ENCODE measurements at regions not wholly inside any gene's neighbourhood (a gene's known extent, or its start where the extent isn't known, plus 50 kb on each side); places are given as distances from the start of the nearest gene placed in this dataset.

GRCh38 chr1:222288053-222288452 is 259.9 kb downstream of the HHIPL2 start:
- DNase-seq (ENCODE audit: low read depth) = no peak

DNA sequence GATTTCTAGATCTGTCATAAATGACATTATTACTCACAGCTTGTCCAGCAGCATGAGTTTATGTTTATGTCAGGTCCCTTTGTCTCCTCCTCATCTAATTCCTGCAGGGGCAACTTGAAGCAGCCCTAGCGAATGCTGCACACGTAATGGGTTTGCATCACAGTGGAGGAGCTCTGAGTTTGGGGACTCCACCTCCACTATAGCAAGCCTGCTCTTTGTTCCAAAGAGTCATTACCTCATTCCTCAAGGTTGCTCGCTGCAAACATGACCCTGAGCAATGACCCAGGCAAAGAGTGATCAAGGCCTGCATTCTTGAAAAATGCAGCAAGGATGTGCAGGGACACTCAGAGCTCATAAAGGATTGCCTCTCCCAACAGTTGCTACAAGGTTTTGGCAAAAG is 261.9 kb downstream of the HHIPL2 start:
- DNase-seq (ENCODE audit: low read depth) = no peak

- DNase-seq (ENCODE audit: low read depth) = no peak
Measured at GRCh38 chr1:222285526-222285925, 262.4 kb downstream of the HHIPL2 start.

GRCh38 chr1:222284466-222284865 is 263.4 kb downstream of the HHIPL2 start:
- DNase-seq (ENCODE audit: low read depth) = no peak

GRCh38 chr1:222283147-222283768 is 264.6 kb downstream of the HHIPL2 start:
- no peak for DNase-seq (ENCODE audit: low read depth)

- no peak for DNase-seq (ENCODE audit: low read depth)
Measured at GRCh38 chr1:222279591-222279990, 268.3 kb downstream of the HHIPL2 start.

- no peak for DNase-seq (ENCODE audit: low read depth)
Measured at GRCh38 chr1:222278501-222278900, 269.4 kb downstream of the HHIPL2 start.

DNA sequence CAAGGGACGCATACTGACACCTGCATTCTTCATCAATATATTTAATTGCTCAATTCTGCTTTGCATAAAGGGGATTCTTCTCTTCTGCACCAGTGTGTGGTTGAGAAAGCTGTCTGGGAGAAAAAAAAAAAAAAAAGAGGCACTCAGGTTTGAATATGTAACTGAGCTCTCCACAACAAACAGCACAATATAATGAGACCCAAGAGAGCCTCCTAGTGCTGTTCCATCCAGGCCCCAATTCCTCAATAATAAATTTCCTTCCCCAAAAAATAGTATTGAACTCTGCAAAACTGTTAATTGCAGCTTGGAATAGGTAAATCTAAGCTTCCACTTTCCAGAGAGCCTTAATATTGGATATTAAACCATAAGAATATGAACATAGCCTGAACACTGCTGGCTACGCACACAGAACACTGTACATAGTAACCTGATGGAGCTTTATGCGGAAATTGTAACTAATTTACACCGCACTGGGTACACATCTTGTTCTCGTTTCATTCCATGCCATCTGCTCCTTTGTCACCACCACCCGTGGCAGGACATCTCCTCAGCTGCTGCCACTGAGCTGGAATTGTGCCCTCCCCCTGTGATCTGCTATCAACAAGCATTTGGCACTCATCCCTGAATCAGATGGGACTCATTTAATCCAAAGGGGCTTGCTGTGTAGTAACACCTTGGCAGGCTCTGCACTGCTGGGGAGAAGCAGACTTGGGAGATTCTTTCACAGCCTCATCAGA is 272.0 kb downstream of the HHIPL2 start:
- no peak for DNase-seq (ENCODE audit: low read depth)

GRCh38 chr1:222275001-222275728 is 272.7 kb downstream of the HHIPL2 start:
- no peak for DNase-seq (ENCODE audit: low read depth)

DNA sequence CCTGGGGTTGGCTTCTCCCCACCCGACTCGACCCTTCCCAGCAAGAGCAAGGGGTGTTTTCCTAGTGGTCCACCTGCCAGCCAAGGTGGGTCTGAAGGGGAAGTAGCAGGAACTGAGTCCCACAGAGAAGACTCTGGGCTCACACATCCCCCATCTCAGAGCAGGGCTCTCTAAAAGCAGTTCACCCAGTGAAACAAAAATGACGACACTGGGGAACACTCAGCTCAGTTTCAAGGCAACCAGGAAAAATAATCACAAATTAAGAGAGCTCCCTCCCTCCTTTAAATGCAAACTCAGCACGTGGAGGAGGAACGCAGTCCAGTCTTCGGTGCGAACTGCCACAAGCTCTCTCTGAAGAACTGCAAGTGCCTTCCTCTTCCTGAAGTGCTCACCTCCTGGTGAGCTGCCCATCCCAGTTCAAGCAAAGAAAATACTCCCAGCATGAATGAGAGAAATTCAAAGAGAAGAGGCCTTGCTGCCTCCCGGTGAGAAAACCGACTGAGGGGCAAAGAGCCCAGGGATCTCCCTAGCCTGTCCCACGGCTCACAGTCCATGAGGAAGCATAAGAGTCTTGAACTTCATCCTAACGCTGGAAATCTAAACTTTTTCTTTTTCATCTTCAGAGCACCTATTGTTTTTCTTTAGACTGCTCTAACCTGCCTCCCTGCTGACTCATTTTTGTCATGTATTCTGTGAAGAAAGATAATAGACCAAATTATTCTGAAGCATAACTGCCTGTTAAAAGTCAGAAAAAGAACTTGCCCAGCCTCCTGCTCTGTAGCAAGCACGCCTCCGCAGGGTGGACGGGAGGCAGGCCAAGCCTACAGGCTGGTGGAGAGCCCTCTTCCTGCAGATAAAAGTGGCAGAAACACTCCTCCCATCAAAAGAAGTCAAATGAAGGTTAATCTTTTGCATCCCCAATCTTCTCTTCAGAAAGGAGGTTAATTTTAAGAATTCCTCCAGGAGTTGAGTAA is 281.4 kb downstream of the HHIPL2 start:
- DNase-seq (ENCODE audit: low read depth) = no peak

DNA sequence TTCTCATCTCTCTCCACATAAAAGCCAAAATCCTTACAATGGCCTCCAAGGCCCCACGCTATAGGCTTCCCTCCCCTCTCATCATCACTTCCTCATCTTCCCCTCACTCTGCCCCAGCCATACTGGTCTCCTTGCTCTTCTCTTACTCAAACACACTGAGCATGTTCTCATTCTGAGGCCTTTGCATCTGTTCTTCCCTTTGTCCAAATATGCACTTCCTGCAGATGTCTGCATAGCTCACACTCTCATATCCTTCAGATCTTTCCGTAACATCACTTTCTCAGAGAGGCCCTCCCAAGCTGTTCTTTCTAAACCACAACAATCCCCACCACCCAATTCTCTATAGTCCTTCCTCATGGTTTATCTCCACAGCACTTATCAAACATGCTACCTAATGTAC is 284.1 kb downstream of the HHIPL2 start:
- no peak for DNase-seq (ENCODE audit: low read depth)

DNA sequence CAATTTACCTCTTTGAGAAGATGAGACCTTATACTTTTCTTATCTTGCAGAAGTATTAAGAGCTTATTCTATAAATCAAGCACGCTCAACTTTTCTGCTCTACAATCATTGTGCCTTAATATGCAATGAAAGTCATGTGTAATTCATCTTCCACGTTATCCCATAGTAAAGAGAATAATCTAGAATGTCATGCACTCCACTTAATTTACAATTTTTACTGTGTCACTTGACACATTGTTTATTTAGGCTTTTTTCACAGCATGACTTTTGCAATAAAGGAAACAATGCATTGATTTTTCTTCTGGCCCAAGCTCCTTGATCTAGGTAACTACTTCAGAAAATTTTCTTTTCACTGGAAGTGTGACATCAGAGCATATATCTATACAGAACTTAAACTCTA is 290.9 kb downstream of the HHIPL2 start:
- no peak for DNase-seq (ENCODE audit: low read depth)

- DNase-seq (ENCODE audit: low read depth) = no peak
Measured at GRCh38 chr1:222256058-222256457, 291.8 kb downstream of the HHIPL2 start.

DNA sequence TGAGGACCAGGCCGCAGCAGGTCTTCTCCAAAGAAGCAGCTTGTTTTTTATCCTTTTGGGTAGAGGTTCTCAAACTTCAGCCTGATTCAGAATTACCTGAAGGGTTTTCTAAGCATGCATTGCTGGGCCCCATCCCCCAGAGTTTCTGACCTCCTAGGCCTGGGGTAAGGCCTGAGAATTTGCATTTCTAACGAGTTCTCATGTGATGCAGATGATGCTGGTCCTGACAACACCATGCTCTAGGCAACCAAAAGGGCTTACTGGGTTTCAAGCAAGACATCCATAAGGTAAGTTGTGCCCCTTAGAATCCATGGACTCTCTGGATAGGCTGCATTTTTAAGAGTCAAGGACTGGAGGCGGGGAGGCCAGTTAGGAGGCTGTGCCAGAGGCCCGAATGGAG is 295.1 kb downstream of the HHIPL2 start:
- DNase-seq (ENCODE audit: low read depth) = no peak

- no peak for DNase-seq (ENCODE audit: low read depth)
Measured at GRCh38 chr1:222251847-222252246, 296.1 kb downstream of the HHIPL2 start.

- no peak for DNase-seq (ENCODE audit: low read depth)
Measured at GRCh38 chr1:222250376-222250775, 297.5 kb downstream of the HHIPL2 start.

DNA sequence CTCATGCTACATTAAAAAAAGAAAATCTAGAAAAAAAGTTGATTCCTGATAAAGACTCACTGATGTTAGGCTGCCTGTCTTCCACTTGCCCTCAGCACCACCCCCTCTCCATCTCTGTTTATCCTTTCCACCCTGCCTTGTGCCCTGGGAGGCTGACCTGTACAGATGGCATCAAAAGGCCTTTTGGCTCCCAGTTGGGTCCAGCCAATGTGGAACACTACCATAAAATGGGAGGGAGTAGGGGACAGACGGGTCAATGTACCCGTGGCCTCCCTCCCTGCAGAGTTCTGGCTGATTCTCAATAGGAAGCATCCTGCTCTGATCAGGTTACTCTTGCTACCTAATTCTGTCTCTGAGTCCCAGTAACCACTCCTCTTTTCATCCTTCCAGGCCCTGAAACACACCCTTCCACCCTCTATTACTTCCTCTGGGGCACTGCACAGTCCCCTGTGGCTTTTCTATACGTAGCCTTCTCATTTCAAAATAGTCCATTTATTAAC is 300.0 kb downstream of the HHIPL2 start:
- no peak for DNase-seq (ENCODE audit: low read depth)

DNA sequence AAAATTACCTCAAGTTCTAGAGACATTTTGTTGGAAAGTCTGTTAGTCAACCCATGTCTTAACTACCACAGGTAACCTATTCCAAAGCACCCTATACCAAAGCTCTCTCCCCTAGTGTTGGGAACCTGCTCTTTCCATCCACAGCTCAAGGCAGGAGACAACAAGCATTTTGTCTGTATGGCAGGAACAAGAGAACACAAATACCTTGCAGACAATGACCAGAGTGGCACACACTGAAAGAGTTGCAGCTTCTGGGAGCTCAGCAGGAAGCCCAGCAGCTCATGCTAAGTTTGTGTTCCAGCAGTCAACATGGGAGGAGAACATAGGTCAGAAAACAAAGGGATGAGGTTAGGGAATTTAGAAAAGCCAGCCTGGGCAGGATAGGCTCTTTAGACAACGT is 300.8 kb downstream of the HHIPL2 start:
- no peak for DNase-seq (ENCODE audit: low read depth)

- no peak for DNase-seq (ENCODE audit: low read depth)
Measured at GRCh38 chr1:222243902-222244301, 304.0 kb downstream of the HHIPL2 start.

- DNase-seq (ENCODE audit: low read depth) = no peak
Measured at GRCh38 chr1:222242492-222242891, 305.4 kb downstream of the HHIPL2 start.

DNA sequence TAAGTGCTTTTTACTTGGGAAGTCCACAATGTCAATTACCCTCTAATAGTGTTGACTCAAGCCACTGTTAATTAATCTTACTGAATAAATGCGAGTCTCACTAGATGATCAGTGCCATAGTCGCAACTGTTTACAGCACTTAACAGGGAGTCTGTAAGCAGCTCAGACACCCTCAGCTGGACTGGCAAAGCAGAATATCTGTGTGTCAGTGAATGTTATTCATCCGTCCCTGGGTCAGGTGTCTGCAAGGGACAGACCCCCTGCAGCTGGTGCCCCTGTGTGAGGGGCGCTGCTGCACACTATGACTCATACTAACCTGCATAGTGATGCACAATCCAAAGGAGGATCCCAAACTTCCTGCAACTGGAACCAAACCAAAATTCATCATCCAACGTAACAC is 306.5 kb downstream of the HHIPL2 start:
- DNase-seq (ENCODE audit: low read depth) = no peak

Data from HS-27A (cell line).